GOT3 (cell line): ENCODE measurements at regions not wholly inside any gene's neighbourhood (a gene's known extent, or its start where the extent isn't known, plus 50 kb on each side); places are given as distances from the start of the nearest gene placed in this dataset.
A peak's percentile ranks its signal among the peaks of the same experiment; 100 is the strongest.
"Not testable (repeated sequence)": the region's sequence is repeated elsewhere in the genome, so short reads cannot be mapped to it uniquely, and the experiment has no call there.

Source experiments
- DNase-seq: peaks from one replicate; lab custom pipeline; 2025; ENCODE audit warnings: mixed read lengths; lab: John Stamatoyannopoulos, UW

DNA sequence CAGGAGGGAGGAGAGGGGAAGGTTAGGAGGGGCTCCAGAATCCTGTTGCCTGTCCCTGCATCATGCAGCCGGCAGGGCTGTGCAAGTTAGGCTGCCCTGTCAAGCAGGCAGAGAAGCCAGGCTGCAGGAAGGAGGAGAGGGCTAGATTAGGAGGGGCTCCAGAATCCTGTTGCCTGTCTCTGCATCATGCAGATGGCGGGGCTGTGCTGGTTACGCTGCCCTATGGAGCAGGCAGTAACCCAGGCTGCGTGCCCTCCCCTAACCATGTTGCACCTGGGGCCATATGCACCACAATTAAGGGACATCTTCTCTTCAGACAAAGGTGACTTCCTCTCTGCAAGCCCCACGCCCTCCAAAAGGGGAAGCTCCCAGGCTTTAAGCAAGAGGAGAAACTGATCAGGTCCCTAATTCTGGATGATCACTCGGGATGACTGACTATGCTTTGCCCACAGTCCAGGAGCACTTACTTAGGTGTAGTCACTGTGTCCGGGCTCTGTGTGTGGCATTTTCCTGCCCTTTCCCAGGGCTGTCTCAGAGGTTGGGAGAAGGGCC, 457.4 kb downstream of the SETD4 start:
- no peak for DNase-seq

DNA sequence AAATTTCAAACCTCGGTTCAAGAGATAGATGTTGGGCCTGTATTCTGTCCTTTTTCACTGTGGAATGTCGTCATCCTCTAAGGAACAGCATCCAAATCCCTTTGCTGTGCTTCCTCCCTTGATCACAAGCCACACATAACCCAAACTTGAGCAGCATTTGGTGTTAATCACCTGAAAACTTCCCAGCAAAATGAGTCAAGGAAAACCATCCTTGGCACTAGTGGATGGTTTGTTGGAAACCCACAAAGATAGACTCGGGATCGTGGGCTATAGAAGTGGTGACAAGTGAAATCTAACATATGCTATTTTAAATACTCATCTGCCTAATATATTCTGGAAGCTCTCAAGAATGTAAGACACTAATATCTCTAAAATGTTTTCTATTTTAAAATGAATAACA, 459.1 kb downstream of the SETD4 start:
- DNase-seq: no peak

DNA sequence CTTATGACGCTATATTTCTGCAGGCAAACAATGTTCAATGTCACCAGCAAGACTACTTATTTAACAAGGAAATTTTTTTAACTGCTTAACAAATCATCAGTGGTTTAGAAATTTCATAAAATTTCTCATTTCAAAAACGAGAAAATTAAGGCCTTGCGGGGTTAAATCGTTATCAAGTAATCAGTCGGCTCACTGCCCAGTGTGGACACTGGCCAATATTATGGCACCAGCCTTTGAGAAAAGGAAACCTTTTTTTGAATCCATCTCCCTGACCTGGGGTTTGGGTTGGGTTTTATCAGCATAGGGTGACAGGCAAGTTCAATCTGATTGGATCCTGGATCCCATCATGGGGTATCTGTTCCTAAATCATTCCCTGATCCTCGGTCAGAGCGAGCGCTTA, 461.2 kb downstream of the SETD4 start:
- DNase-seq: no peak

DNA sequence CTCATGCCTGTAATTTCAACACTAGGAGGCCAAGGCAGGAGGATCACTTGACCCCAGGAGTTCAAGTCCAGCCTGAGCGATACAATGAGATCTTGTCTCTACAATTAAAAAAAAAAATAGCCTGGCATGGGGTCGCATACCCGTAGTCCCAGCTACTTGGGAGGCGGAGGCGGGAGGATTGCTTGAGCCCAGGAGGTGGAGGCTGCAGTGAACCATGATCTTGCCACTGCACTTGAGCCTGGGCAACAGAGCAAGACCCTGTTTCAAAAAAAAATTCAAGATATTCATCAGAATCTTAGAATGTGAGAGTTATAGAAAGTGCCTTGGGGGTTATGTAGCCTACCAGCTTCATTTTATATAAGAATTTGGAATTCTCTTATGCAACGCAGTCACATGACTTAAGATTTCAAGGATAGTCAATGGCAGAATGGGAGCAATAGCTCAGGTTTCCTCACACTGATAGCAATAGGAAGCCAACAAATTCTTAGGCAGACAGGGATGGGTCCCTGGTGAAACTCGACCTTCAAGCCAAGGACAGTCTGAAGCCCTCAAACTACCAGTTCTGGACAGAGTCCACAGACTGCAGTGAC, 462.5 kb downstream of the SETD4 start:
- no peak for DNase-seq

DNA sequence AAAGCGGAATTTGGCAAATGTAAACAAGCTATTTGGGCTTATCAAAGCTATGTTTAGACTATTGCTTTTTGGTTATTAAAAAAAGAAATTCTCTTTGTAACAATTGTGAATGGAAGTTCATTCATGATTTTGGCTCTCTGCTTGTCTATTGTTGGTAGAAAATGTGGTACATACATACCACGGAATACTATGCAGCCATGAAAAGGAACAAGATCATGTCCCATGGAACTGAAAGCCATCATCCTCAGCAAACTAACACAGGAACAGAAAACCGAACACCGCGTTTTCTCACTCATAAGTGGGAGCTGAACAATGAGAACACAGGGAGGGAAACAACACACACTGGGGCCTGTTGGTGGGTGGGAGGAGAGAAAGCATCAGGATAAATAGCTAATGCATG, 465.4 kb downstream of the SETD4 start:
- DNase-seq: no peak

DNA sequence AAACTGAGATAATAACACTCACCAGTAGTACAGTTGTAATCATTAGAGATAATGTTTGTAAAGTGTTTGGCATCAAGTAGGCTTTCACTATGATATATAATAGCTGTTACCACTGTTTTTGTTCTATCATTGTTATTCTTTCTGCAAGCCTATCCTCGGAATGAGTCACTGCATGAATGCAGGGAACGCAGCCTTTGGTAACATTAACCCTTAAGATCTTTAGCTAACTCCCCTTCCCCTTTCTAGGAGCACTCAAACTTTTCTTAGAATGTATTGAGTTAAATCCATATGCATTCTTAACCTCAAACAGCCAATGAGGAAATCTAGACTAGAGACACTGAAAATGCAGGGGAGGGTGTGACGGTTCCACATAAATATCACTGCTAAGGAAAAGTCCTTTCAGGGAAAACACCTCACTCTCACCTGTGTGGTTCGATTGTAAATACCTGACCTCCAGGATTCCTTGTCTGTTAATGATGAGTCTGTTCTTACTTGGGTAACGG, 467.3 kb downstream of the SETD4 start:
- DNase-seq: no peak

DNA sequence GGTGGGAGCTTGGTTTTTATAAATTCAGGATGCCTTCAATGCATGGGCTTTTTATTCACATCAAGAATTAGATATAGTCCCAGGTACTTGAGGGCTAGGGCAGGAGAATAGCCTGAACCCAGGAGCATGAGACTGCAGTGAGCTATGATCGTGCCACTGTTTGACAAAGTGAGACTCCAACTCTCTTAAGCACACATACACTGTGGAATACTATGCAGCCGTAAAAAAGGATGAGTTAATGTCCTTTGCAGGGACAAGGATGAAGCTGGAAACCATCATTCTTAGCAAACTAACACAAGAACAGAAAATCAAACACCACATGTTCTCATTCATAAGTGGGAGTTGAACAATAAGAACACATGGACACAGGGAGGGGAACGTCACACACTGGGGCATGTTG, 470.0 kb downstream of the SETD4 start:
- DNase-seq: not testable (repeated sequence)

DNA sequence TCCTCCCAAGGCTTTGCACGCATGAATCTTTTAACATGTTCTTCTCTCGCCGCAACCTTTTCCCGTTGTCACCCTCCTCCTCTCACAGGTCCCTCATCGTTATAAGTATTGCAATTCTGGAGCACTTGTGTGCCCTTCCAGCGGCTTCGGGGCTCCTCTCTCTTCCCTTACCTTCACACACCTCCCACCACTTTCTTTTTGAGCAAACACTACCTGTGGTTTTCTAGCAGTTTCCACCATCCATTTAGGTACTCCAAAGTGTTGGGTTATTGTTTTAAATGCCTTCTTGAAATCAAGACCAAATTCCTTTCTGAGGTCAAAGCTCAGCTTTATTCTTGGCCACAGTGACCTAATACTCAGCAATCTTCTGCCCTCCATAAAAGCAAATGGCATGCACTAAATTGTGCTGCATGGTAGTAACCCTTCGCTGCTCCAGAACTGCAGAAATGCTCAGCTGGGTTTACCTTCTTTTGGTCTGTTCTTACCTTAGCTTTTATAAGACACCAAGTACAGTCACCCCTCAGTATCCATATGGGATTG, 472.4 kb downstream of the SETD4 start:
- no peak for DNase-seq

DNA sequence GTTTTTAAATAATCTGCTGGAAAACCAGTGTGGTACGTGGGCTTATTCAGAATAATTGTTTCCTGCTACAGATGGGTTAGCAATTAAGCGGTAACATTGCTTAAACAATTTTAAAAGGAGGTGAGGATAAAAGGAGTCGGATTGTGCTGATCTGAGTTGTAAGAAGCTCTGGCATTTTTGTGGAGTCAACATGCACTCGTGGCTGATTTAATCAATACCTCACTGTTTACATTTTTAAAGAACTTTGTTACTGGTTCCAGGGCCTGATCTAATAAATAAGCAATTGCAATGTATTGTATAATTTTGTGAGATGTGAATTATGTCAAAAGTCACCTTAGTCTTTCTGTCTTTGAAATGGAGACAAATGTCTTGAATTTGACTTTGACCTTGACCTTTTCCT, 474.0 kb downstream of the SETD4 start:
- no peak for DNase-seq

DNA sequence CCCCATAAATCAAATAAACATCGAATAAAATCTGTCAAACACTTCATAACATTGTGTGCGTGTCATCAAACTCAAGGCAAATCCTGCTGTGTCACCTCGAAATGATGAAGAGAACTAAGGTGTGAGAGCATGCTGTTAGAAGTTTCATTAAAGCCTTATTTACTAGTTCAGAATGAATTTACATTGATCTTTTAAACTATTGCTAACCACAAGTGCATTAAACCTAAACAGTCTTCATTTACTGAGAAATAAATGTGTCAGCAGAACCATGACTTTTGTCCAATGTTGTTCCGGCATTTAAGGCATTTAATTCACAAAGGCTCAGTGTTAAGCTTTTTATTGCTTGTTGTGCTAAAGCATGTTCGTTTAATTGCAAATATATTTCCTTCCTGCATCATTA, 474.4 kb downstream of the SETD4 start:
- DNase-seq: no peak

DNA sequence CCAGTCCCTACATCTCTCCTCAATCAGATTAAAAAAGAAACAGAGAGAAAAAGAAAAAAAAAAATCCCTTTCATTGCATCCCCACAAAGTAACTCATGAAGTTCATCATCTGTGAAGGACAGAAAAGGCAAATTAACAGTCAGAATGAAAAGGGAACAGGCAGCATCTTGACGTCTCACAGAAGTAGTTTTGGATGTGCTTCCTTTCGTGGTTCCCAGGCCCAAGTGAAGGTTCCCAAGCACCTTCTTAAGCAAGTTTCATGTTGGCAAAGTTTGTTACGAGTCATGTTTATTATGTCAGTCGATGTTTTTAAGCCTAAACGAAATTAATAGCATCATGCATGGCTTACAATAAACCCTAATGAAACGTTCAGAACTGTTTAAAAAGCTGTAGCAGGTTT, 475.2 kb downstream of the SETD4 start:
- DNase-seq: no peak

DNA sequence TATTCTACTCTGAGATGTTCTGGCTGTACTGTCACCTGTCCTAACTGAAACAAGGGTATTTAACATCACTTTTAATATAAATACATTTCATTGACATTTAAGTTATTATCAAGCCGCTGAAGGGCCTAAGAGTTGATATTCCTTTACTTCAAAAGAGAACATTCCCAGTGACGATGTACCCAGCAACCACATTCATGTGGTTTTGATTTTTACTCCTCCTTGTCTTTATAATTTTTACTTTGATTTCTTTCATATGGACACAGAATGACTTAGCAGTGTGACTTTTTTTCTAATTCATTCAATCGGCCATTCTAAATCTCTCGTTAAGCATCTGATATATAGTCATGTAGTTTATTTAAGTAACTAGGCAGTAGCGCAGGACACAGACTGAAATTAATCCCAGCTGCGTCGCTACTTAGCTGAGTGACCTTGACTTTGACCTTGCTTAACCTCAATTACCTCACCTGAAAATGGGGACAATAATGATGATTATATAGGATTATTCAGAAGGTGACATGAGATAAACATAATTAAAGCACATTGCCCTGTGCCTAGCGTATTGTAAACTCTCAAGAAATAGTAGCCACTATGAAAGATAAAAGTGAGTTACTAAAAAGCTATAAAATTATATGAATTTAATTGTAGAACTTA, 476.6 kb downstream of the SETD4 start:
- no peak for DNase-seq

DNA sequence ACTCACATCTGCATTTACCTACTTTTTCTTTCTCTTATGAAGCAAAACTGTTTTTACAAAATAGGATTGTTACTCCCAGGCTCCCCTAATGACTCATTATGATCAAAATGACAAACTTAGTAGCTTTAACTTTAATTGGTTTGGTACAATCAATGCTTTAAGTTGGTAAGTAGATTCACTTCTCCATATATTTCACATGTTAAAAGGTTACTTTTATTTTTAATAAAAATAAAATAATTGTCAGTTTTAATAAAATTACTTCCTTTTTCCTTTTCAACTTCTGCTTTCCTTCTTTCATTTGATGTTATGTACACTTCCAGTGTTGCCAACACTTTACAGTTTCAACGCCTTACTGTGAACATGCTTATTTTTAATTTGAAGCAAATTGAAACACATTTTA, 477.6 kb downstream of the SETD4 start:
- DNase-seq: no peak

DNA sequence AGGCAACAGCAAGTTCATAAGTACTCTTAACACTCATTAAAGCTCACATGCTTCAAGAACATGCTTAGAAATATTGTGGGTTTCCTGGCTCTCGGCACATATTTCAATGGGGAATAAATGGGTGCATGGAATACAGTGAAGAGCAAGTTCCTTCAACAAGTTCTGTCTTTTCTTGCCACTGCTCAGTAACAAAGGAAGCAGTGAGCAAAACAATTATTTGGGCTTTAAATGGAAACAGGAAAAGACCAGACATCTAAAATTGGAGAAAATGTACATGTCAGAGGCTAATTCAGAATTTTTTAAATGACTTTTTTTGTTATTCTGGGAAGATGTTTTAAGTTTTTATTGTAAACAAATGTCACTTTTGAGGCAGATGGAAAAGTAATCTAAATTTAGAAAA, 478.7 kb downstream of the SETD4 start:
- no peak for DNase-seq

DNA sequence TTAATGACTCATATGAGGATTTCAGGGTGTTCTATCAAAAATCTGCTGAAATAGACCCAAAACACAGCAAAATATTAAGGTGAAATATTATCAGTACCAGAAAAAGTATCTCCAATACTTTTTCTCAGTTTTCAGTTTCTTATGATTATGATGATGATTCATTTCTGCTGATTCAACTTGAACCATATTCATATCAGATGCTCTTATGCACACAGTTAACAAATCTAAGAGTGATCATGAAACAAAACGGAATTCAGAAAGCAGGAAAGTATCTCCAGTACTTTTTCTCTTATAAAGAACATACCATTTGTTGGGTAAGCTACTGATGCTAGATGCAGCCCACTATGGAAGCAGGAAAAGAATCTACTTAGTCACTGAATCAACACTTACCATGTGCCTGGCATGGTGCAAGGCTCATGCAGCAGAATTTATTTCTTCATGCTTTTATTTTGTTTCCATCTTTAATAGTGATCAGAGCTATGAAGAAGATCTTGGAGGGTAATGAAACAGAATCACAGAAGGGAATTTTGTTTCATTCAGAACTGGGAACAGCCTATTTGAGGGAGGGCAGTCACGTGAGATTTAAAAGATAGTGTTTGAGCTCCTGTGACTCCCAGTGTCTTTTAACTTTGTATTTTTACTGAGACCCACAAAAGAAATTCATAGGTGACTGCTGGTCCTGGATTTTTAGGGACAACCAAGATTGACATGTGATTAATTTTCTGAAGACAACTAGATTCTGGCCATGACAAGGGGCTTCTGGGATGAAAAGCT, 480.6 kb downstream of the SETD4 start:
- no peak for DNase-seq

DNA sequence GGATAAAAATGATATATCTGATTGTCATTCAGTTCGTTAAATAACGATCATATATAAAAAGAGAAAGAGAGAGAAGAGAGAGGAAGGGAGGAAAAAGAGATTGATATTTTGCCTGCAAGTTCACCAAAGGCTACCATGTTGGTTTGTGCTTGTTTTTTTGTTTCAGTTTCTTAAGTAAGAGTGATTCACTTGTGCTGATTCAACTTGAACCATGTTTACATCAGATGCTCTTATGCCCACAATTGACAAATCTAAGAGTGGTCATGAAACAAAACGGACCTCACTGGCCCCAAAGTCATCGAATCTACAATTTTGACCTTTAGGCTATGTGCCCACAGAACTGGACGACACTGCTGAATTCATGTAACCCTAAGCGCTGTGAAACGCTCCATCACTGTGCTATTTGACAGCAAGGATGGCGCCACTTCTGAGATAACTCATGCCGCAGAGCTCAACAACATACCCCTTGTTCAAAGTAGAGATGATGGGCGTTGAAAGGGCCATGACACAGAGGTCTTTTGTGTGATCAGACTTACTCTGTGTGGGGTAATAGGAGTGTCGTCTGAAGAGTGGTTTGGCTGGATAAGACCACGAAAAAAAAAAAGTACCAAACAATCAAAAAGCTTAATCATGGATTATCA, 481.4 kb downstream of the SETD4 start:
- no peak for DNase-seq

DNA sequence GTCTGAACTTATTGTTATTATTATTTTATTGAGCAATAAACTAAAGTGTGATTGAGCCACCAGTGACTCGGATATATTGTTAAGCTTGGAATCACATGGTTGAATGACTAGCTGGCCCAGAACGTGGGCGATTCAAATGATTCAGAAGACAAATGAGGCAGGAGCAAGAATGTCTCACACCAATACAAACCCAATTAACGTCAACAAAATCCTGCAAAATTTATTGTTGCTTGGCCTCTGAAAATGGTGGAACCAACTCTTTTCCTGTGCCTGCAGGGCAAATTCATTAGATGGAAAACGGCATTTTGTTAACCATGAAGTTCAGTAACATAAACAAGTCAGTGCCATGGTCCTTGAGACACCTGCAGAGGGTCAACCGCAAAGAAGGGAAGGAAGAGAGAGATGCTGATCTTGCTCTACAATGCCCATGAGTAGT, 482.0 kb downstream of the SETD4 start:
- DNase-seq: peak; percentile 6

DNA sequence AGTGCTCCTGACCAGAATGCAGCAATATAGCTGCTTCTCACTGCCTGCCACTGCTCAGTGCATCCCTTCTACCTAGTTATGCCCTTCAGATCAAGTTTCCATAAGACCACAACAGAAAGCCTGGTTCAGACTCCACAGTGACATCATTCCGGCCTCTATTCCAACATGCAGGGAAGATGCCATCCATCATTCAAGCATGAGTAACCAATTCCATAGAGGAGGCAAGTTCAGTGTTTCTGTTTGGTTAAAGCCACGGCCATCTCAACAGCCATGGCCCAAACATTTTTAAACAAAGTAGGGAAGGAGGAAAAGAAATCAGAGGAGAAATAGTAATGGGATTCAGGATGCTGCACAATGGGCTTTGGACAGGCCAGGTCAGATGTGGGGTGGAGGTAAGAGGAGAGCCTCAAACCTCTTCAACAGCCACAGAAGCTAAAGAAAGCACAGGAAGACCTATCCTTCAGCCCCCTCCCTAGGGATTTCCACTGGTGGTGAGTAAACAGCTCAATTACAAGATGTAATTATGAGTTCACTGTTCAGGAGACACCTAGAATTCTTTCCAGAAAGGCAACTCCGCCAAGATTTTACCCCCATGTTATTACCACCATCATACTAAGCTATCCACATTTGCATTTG, 484.9 kb downstream of the SETD4 start:
- DNase-seq: peak; percentile 12

DNA sequence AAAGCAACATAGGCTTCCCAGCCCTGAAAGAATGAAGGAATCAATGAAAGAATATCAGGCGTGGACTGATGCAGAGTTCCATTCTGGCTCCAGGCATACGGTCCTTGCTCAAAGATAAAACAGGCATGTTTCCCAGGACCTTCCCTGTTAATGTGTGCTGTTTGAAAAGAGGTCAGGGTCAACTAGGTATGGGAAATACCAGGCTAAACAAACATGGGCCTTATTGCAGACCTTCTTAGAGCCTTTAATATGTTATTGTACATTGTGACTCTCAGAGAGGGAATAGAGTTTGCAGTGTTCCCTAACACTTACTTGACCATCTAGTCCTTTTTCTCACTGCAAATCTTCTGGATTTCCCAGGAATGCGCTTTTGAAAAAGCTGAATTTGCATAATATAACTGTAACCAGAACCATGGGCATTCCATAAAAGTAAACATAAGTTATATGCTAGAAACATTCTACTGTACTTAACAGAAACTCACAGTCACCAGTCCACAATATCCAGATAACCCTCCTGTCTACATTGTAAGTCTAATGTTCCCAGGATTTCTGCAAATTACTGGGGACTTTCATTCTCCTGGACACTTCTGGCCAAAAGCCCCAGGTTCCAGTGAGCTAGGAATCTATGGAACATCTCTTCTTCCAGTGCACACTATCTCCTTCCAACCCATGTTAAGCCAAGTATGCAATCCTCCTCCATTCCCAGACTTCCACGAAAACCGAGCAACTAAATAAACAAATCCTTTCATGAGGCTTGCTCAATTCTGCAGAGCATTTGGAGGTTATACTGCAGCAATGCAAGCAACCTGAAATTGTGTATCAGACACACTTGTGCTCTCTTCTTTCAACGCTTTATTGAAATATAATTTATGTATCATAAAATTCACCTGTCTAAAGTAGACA, 486.6 kb downstream of the SETD4 start:
- DNase-seq: no peak

DNA sequence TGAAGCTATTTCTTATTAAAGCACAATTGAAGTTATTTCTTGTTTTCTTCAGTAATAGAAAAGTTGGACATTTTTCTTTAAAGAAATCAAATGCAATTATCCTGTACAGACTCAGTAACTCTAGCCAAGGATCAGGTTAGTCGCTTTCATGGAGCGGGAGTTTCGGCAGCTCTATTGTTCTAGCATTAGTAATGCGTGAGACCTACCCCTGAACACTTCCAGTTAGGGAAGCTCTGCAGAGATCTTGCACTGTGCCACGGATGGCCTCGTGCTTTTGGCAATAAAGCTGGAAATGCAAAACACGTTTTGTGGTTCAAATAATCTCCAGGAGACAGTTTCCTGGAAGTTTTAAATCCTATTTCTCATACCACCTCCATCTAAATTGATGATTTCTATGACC, 488.4 kb downstream of the SETD4 start:
- DNase-seq: no peak

DNA sequence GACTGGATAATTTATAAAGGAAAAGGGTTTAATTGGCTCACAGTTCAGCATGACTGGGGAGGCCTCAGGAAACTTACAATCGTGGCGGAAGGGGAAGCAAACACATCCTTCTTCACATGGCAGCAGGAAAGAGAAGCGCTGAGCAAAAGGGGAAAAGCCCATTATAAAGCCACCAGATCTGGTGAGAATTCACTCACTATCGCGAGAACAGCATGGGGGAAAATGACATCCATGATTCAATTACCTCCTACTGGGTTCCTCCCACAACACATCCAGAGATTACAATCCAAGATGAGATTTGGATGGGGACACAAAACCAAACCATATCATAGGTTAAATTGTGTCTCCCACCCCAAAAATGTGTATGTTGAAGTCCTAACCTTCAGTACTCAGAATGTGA, 491.7 kb downstream of the SETD4 start:
- no peak for DNase-seq
